COLO829 (cell line): ENCODE measurements at regions not wholly inside any gene's neighbourhood (a gene's known extent, or its start where the extent isn't known, plus 50 kb on each side); places are given as distances from the start of the nearest gene placed in this dataset.
"Not testable (repeated sequence)": the region's sequence is repeated elsewhere in the genome, so short reads cannot be mapped to it uniquely, and the experiment has no call there.

Source experiments
- DNase-seq: peaks from one replicate; pipeline ENCODE4 v3.0.0; 2012; ENCODE audit warnings: low spot score

DNA sequence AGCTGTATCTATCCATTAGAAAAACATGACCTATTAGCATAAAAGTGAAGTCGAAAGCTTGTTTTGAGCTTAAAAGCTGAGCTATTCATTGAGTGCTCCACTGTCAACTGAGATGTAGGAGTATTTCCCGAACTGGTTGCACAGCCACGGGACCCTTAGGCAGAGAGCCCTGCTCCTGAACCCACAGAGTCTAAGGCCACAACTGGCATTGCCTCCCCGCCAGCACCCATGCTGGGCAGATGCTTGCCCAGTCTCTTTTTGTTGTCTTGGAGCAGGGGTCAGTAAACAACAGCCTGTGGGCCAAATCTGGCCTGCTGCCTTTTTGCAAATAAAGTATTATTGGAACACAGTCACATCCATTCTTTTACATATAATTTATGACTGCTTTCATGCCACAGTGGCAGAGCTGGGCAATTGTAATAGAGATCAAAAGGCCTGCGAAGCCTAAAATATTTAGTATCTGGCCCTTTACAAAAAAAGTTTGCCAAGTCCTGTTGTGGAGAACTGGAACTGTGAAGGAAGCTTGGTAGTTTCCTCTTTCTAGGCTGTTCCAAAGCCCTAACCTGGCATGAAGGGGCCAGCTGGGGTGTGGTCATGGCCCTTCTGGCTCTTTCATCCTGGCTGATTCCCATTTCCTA, 58.4 kb upstream of the WAPL start:
- no peak for DNase-seq

DNA sequence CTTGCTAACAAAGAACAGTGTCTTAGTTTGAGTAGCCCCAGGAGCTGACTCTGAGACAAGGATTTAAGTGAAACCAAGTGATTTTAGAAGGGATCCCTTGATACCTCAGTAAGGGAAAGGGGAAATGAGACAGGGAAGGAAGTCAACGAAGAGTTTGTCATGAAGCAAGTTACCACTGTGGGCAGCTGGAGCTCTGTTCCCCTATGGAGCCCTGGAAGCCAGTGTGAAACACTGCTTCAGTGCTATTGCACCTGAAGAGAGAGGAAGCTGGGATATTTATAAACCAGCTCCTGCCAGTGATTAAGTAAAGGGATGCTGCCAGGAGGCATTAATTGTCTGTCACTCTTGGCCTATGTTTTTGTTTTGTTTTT, 58.9 kb upstream of the WAPL start:
- no peak for DNase-seq

DNA sequence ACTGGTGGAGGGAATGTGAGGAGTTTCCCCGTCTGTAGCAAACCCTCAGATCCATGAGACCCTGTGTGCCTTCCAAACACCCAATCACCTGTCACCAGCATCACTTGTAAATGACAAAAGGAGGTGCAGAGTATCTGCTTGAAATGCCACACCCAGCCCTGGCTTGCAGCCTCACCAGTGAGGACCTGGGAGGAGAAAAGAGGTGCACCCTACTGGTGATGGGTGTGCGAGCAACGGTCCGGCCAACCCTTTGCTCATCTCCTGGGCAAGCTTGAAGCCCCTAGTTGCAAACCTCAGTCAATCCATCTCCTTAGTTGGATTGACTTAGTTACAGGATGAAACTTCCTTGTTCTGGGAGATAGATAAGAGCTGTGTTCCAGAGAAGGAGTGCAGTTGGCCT, 62.4 kb upstream of the WAPL start:
- no peak for DNase-seq

DNA sequence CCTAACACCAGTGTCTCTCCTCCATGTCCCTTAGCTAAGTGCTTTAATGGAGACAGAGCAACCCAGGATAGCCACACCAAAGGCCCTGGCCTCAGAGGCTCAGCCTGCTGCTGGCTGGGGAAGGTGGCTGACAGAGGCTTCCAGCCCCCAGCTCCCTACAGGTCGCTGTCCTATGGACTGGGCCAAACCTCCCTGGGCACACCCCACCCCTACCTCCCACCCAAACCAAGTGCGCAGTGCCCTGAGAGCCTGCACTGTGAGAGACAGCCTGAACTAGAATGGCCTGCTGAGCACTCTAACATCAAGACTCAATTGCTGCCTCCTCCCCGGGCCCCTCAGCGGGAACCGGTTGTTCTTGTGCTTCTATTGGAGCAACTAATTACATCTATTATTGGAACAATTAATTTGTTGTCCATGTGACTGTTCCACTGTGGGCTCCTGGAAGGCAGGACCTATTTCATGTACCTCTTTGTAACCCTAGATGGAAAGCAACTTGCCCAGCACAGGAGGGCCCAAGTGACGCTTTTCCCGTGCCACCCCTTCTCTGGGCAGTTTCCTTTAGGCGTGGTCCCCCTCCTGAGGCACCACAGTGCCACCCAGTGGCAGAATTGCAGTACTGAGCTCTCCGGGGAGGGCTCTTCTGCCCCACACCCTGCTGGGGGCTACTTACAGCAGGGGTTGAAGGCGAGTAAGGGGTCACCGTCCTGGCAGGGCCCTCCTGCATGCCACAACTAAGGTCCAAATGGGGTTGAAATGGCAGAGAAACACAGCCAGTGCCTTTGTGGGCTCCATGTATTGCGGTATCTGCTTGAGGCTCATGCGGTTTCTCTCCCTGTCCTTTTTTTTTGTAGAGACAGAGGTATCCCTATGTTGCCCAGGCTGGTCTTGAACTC, 63.7 kb upstream of the WAPL start:
- DNase-seq, result peak; percentile 51

DNA sequence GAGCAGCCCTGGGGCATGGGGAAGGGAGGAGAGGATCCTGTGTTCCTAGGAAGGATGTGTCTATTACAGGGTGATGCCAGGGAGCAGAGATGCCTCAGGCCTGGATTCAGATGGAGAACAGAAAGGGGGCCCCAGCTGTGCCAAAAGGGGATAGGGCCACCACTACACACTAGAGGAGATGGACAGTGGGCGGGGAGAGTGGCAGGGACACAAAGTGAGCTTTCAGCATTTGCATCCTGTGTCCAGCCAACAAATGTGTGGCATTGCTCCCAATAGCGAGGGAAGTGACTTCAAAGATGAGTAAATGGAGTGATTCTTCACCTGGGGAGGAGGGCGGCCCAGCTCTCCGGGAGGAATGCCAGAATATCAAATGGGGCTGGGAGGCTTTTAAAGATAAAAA, 64.9 kb upstream of the WAPL start:
- DNase-seq, result no peak

DNA sequence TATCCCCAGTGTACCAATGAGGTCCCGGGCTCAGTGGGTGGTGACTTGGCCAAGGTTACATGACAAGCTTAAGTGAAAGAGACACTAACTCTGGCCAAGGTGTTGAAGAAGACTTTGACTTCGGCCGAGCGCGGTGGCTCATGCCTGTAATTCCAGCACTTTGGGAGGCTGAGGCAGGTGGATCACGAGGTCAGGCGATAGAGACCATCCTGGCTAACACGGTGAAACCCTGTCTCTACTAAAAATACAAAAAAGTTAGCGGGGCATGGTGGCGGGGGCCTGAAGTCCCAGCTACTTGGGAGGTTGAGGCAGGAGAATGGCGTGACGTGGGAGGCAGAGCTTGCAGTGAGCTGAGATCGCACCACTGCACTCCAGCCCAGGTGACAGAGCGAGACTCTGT, 65.6 kb upstream of the OPN4 start:
- not testable (repeated sequence) for DNase-seq

DNA sequence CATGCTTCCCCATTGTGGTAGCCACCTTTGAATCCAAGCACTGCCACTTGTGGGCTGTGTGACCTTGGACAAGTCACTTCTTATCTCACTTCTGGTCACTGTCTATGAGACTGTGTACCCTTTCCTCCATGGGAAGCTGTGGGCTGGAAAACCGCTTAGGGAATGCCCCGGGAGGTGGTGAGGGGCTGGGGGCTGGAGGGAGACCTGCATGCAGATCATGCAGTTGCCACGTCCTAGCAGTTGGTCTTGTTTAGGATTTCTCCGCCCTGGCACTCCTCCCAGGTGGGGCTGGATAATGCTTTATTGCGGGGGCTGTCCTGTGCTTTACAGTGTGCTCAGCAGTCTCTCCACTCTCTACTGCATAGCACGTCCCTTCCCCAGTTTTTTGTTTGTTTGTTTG, 62.9 kb upstream of the OPN4 start:
- no peak for DNase-seq

DNA sequence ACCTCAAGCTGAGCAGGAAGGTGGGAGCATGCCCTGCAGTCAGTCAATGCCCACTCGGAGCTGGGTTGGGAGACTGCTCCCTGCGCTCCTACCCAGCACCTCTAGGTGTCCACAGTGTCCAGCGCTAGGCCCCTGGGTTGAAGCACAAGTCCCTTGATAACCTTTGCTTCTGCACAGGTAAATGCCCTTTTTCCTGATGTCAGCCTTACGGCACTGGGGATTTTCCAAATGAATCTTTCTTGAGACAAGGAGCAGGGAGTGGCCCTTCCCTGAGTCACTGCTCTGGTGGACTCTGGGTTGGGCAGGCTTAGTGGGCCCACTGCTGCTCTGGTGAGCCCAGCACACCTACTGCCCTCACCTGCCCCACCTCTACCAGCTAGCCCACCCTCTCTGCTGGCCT, 61.9 kb upstream of the OPN4 start:
- DNase-seq, result no peak

DNA sequence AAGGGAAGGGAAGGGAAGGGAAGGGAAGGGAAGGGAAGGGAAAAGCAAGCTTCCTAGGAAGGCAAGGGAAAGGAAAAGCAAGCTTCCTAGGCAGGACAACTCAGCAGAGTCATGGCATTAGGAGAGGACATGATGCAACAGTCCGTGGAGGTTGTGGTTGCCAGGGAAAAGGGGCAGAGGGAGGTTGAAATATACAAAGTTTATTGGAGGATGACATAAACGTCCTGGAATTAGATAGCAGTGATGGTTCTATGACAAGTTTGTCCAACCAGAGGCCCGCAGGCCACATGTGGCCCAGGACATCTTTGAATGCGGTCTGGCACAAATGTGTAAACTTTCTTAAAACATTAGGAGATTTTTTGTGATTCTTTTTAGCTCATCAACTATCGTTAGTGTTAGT, 59.8 kb upstream of the OPN4 start:
- DNase-seq, result no peak

DNA sequence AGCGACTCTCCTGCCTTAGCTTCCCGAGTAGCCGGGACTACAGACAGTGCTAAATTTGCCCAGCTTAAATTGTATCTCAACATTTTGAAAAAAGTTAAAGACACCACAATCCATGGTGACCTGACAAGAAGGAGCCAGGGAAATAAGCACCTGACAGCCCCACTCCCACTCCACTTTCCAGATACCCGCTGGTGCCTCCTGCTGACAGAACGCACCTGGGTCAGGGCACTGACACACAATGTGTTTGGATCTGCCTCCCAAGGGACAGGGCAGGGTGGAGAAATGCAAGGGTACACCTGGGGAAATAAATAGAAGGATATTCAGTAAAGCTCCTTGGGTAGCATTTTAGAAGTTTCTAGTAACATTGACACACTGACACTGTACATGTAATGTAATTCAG, 58.9 kb upstream of the OPN4 start:
- no peak for DNase-seq

DNA sequence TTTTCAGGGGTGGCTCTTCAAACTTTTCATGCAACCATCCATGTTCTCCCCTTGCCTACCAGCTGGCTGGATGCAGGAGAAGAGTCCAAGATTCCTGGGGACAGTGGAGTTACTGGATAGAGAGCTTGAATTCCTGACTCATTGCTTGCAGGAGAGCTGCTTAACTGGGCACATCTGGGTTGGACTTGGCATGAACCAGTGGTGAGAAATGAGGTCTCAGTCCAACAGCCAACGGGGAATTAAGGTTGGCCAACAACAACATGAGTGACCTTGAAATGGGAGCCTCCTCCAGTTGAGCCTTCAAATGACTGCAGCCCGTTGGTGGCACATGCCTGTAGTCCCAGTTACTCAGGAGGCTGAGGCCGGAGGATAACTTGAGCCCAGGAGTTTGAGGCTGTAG, 58.1 kb upstream of the OPN4 start:
- DNase-seq, result no peak

DNA sequence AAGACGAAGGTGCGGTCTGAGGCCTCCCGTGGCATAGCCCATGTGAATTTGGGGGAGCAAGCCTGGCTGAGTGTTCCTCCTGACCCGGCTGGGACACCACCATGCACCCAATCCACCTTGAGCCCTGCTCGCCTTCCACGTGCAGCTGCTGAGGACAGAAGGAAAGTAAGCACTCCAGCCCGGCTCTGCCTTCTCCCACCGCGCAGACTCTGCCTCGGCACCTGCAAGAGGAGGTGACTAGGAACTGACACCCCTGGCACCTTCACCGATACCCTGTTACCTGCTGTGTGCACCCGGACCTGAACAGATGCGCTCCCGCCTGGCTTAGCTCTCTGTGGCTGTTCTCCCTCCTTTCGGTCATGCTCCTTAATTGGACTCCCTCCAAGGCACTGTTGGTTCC, 57.0 kb upstream of the OPN4 start:
- no peak for DNase-seq

DNA sequence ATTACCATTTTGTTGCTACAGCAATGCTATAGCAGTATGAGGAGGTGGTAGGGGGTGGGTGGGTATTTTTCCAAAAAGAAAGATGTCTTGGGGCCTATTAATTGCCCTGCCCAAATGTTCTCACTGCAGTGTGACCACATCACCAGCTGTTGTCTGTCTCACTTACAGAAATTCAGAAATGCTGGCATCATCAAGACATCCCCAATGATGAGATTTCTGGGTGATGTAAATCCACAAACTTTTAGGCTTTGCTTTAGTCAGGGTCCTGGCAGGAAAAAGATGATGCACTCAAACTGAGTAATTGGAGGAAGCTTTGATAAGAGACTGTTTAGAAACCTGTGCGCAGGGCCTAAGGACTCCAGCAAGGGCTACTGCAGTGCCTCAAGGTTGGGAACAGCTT, 56.2 kb upstream of the OPN4 start:
- no peak for DNase-seq

DNA sequence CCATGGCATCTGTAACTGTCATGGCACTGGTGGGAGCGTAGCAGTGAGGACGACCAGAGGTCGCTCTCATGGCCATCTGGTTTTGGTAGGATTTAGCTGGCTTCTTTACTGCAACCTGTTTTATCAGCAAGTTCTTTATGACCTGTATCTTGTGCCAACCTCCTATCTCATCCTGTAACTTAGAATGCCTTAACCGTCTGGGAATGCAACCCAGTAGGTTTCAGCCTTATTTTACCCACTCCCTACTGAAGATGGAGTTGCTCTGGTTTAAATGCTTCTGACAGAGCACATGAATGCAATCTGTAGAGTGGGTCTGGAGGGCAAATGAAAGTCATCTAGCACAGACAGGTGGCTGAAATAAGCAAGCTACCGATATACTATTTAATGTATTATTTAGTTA, 55.3 kb upstream of the OPN4 start:
- no peak for DNase-seq

DNA sequence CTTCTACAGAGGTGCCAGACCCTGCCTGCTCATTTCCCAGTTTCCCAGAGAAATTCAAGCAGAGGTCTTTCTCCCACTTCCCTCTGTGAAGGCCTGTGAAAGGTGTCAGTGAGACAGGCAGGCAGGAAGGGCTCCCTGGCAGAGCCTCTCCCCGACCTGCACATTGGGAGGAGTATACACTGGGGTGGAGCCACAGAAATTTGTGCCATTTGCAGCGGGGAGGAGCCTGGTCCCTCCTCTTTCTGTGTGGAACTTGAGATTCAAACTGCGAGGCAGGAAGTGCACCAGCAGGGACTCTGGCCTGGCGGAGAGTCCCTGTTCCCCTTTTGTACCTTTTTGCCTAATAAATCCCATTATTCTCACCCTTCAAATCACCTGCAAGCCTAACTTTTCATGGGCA, 54.6 kb upstream of the OPN4 start:
- no peak for DNase-seq

DNA sequence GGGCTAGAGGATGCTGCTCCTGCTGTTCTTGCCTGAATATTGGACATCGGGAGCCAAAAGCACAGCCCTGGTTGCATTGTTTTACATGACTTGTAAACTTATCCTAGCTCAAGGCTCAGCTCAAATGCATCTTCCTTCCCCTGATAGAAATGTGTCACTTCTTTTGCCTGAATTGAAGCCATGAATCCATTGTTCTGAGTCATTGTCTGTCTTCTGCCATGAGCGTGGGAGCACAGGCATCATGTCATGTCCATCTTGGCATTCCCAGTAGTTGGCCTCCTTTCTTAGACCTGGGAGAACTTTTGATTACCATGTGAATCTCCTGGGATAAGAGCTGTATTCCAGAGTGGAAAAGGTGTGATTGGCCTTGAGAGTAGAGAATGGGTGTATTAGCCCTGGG, 54.1 kb upstream of the OPN4 start:
- DNase-seq, result no peak

DNA sequence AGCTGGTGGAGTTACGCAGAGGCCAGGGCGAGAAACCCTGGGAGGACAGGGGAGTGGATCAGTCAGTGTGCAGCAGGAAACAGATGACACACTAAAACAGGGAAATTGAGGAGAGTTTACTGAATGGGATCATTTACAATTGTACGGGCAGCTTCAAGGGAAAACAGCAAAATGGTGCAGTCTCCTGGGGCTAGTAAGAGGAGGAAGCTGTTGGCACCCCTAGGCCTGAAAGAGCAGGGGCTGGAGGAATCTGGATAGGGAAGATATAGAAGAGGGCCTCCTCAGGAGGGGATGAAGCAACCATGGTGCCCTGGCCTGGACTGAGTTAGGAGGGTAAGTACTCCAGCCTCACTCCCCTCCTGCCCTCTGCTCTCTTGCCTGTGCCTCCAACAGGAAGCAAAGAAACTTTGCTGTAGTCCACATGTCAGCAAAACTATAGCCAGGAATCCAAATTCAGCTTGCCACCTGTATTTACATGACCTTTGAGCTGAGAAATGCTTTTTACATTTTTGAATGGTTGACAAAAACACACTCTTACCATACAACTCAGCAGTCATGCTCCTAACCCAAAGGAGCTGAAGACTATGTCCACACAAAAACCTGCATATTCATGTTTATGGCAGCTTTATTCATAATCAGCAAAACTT, 52.3 kb upstream of the OPN4 start:
- DNase-seq, result no peak

DNA sequence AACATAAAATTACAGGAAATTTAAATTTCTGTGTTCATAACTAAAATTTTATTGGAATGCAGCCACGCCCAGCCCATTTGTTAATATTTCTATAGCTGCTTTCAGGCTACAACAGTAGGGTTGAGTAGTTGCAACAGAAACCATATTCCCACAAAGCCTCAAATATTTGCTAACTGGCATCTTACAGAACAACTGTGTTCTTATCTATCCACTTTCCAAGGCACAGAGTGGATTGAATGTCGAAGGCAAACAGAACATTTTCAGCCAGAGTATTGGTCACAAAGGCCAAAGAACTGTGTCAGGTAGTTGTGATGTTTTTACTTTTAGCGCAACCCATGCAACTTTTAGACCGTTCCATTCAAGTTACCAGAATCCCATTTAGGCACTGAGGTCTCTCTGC, 51.1 kb upstream of the OPN4 start:
- no peak for DNase-seq
